ENCODE measurements at regions not wholly inside any gene's neighbourhood (a gene's known extent, or its start where the extent isn't known, plus 50 kb on each side); places are given as distances from the start of the nearest gene placed in this dataset.
"Not testable (repeated sequence)": the region's sequence is repeated elsewhere in the genome, so short reads cannot be mapped to it uniquely, and the experiment has no call there.

DNA sequence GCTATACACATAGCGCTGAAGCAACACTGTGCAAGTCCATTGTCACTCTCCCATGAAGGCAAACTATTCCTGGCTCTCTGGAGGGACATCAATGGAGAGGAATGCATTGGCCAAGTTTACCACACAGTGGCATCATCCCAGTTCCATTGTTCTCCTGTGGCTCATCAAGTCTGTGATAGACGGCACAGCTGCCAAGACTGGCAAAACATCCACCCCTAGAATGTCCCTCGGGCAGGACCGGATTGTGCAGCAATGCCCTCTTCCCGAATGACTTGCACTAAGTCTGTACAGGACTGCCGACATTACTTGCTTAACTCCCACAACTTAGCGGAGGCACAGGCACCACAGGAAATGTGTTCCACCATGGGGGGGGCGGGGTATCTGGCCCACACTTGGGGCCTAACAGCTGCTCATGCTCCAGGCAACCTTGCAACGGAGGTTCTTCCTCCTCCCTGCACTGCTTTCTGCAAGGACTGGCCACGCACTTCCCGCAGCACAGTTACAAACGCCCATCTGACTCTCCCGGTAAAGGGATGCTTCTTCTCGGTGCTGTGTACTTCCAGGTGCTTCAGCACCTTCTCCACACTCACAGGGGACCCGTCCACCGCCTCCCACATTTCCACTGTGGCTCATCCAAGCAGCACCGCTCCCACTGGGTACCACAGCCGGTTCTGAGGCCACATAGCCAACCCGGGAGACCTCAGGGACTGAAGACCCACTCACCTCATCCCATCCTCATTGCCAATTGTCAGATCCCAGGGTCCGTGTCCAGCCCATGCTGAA, 1309.6 kb upstream of the RAG2 start:
- Mint-ChIP-seq H3K4me1 (no peaks in the 10 kb centered on the region), H3K27ac (no peak overlapping the region), H3K36me3 (ENCODE audit: low read depth) (no peaks in the 10 kb centered on the region), H3K27me3 (no peaks in the 10 kb centered on the region), H3K9me3 (no peaks in the 10 kb centered on the region), H3K4me3 (no peak overlapping the region)
- intact Hi-C loops (cut with micrococcal nuclease), result no loop called here
- no peak for DNase-seq

- H3K4me3 Mint-ChIP-seq, result no peak overlapping the region
- intact Hi-C loops (cut with micrococcal nuclease), result no loop called here
- H3K36me3 Mint-ChIP-seq (ENCODE audit: low read depth), result no peaks in the 10 kb centered on the region
- H3K27ac Mint-ChIP-seq, result no peak overlapping the region
- H3K27me3 Mint-ChIP-seq, result no peaks in the 10 kb centered on the region
- no peaks in the 10 kb centered on the region for H3K9me3 Mint-ChIP-seq
- no peak for DNase-seq
- no peaks in the 10 kb centered on the region for H3K4me1 Mint-ChIP-seq
Measured at GRCh38 chr11:37905707-37906417, 1307.8 kb upstream of the RAG2 start.

DNA sequence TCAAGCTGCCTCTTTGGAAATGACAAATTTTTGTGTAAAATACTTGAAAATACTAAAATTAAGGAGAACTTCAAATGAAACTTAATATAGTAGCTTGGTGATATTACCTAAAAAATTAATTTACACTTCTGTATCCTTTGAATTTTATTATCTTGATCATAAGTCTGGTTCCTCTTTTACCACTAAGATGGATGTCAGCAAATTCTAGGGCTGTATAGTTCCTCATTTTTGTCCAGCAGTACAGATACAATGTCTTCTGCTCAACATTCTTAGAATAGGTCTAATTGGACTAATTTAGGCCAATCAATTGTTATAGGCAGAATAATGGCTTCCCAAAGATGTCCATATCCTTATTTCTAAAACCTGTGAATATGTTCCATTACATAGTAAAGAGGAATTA, 1298.0 kb upstream of the RAG2 start:
- Mint-ChIP-seq H3K36me3 (ENCODE audit: low read depth) (no peaks in the 10 kb centered on the region), H3K4me1 (no peaks in the 10 kb centered on the region), H3K4me3 (no peak overlapping the region), H3K27me3 (no peaks in the 10 kb centered on the region), H3K9me3 (peaks cover 3% of the 10 kb centered on the region), H3K27ac (no peak overlapping the region)
- intact Hi-C loops (cut with micrococcal nuclease), result no loop called here
- no peak for DNase-seq

DNA sequence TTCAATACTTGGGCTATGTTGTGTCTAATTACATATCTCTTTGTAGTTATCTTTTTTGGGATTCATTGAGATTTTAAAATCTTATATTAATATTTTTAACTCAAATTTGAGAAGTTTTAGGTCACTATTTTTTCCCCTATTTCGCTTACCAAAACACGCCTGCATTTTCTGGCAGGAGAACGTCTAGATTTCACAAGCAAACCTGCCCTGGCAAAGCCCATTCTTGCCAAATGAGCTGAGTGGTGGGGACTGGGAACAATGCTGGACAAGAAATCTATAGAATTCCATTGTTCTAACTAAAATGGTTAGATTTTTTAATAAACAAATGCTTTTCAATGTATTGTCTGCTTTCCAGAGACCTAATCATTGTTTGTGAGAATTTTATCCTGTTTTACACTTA, 1283.7 kb upstream of the RAG2 start:
- Mint-ChIP-seq H3K4me3 (no peak overlapping the region), H3K27ac (no peak overlapping the region)

GRCh38 chr11:37861671-37862070, 1263.6 kb upstream of the RAG2 start:
- intact Hi-C loops (cut with micrococcal nuclease), result no loop called here
- Mint-ChIP-seq H3K36me3 (ENCODE audit: low read depth) (no peaks in the 10 kb centered on the region), H3K9me3 (no peaks in the 10 kb centered on the region), H3K4me3 (no peak overlapping the region), H3K27me3 (no peaks in the 10 kb centered on the region), H3K27ac (no peak overlapping the region), H3K4me1 (no peaks in the 10 kb centered on the region)
- DNase-seq, result no peak

More for the DNA sequence above, 1283.7 kb upstream of the RAG2 start:
- intact Hi-C loops (cut with micrococcal nuclease), result no loop called here
- Mint-ChIP-seq H3K36me3 (ENCODE audit: low read depth) (no peaks in the 10 kb centered on the region), H3K27me3 (no peaks in the 10 kb centered on the region), H3K9me3 (no peaks in the 10 kb centered on the region), H3K4me1 (no peaks in the 10 kb centered on the region)
- no peak for DNase-seq

- H3K36me3 Mint-ChIP-seq (ENCODE audit: low read depth); H3K9me3 Mint-ChIP-seq; H3K27ac Mint-ChIP-seq; DNase-seq; intact Hi-C loops (cut with micrococcal nuclease); H3K4me3 Mint-ChIP-seq; H3K27me3 Mint-ChIP-seq; H3K4me1 Mint-ChIP-seq: not testable (repeated sequence)
Measured at GRCh38 chr11:37858806-37859537, 1260.9 kb upstream of the RAG2 start.

DNA sequence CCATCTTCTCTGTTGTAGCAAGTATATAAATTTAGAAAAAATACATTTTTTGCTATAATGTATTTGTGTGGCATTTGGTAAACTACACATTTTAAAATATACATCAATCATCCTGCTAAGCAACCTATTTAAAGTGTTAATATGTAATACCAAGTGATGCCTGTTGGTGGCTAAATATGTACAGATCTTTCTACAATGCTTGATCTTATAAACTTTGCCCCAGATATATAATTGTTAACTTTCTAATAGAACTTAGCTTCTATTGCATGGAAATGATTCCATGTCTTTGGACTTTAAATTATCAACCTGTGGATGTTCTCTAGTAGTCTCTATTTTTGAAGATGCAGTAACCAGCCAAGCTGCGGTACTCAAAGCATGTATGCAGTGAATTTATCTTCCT, 1260.4 kb upstream of the RAG2 start:
- Mint-ChIP-seq H3K4me1 (no peaks in the 10 kb centered on the region), H3K27ac (no peak overlapping the region), H3K36me3 (ENCODE audit: low read depth) (no peaks in the 10 kb centered on the region), H3K9me3 (no peaks in the 10 kb centered on the region), H3K27me3 (no peaks in the 10 kb centered on the region), H3K4me3 (no peak overlapping the region)
- intact Hi-C loops (cut with micrococcal nuclease), result no loop called here
- DNase-seq, result no peak

DNA sequence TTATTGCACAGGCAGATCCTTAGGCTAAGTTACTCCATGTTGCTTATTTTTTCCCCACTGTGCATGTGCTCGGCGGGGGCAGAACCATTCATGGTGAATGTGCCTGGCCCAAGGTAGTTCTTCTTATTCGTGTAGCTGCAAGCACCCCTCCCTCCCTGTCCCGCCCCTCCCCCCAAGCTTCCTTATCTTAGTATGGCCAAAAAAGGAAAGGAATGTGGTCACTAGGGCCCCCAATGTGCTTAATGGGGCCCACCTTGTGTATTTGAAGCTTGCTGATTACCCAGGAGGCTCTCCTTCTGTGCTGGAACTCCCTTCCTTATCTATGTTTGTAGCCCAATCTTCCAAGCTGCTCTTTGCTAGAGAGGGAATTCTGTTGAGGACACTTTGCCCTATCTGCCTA, 1259.7 kb upstream of the RAG2 start:
- no peaks in the 10 kb centered on the region for H3K9me3 Mint-ChIP-seq
- H3K27me3 Mint-ChIP-seq, result no peaks in the 10 kb centered on the region
- H3K4me1 Mint-ChIP-seq, result no peaks in the 10 kb centered on the region
- intact Hi-C loops (cut with micrococcal nuclease), result no loop called here
- H3K36me3 Mint-ChIP-seq (ENCODE audit: low read depth), result no peaks in the 10 kb centered on the region
- no peak for DNase-seq
- no peak overlapping the region for H3K27ac Mint-ChIP-seq
- H3K4me3 Mint-ChIP-seq, result no peak overlapping the region

DNA sequence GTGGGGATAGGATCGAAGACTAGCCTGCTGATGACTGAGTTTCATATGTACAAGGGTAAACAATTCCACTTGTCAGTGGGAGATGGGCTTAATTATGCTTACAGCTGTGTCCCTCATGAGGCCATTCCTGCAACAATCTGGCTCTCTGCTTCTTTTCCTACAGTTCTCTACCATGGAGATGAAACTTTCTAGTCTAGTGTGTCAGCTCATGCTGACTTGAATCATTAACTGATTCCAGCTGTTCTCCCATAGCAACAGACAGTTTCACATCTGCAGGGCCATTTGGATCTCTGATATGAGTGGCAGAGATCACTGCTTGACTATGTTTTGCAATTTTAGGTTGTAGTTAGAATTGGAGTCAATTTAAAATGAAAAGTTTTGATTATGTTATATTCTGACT, 1251.7 kb upstream of the RAG2 start:
- intact Hi-C loops (cut with micrococcal nuclease), result no loop called here

DNA sequence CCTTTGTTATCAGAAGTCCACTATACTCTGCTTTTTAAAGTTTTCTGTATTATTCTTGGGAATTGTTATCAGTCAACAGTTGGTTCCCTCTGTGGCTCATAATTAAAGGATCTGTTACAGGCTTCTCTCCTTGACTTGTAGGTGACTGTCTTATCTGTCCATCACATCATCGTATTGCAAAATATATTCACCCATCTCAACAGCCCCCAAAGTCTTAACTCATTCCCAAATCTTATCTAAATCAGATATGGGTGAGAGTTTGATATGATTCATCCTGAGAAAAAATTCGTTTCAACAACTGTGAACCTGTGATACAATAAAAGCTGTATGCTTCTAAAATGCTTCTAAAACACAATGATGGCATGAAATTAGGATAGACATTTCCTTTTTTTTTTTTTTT, 1245.6 kb upstream of the RAG2 start:
- H3K36me3 Mint-ChIP-seq (ENCODE audit: low read depth), result no peaks in the 10 kb centered on the region
- DNase-seq, result no peak
- no peaks in the 10 kb centered on the region for H3K4me1 Mint-ChIP-seq
- H3K27ac Mint-ChIP-seq, result no peak overlapping the region
- H3K27me3 Mint-ChIP-seq, result no peaks in the 10 kb centered on the region
- intact Hi-C loops (cut with micrococcal nuclease), result no loop called here
- H3K4me3 Mint-ChIP-seq, result no peak overlapping the region
- H3K9me3 Mint-ChIP-seq, result peaks cover 3% of the 10 kb centered on the region

More for the DNA sequence above, 1251.7 kb upstream of the RAG2 start:
- Mint-ChIP-seq H3K27me3 (no peaks in the 10 kb centered on the region), H3K27ac (no peak overlapping the region), H3K4me3 (no peak overlapping the region), H3K4me1 (no peaks in the 10 kb centered on the region), H3K36me3 (ENCODE audit: low read depth) (no peaks in the 10 kb centered on the region), H3K9me3 (no peaks in the 10 kb centered on the region)
- no peak for DNase-seq

DNA sequence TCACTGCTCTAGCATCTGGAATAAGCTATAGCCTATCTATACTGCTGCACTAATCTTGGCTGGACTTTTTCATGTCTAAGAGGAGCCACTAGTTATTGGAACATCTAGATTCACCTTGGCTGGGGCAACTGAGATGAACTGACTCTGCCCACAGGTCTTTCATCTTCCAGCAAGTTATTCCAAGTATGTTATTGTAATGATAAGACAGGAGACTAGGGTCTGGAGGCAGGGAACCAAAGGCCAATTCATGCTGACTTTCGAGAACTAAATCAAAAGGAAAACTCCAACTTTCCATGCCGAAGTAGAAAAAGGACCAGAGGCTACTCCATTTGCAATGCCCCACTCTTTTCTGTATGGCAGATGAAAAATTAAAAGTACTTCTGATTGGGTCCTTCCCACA, 1243.0 kb upstream of the RAG2 start:
- Mint-ChIP-seq H3K4me3 (no peak overlapping the region), H3K27me3 (no peaks in the 10 kb centered on the region), H3K36me3 (ENCODE audit: low read depth) (no peaks in the 10 kb centered on the region), H3K27ac (no peak overlapping the region), H3K9me3 (peaks cover 3% of the 10 kb centered on the region), H3K4me1 (no peaks in the 10 kb centered on the region)
- no peak for DNase-seq
- intact Hi-C loops (cut with micrococcal nuclease), result no loop called here

DNA sequence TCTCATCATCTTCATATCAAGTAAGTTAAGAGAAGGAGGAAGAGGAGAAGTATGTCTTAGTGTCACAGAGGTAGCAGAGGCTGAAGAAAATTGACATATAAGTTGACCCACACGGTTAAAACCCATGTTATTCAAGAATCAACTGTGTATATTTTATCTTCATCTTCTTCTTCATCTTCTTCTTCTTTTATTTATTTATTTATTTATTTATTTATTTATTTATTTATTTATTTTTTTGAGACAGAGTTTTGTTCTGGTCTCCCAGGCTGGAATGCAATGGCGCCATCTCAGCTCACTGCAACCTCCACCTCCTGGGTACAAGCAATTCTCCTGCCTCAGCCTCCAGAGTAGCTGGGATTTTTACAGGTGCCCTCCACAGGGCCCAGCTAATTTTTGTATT, 1242.3 kb upstream of the RAG2 start:
- H3K4me1 Mint-ChIP-seq; H3K4me3 Mint-ChIP-seq; H3K27ac Mint-ChIP-seq; intact Hi-C loops (cut with micrococcal nuclease); H3K9me3 Mint-ChIP-seq; H3K27me3 Mint-ChIP-seq; DNase-seq; H3K36me3 Mint-ChIP-seq (ENCODE audit: low read depth): not testable (repeated sequence)

GRCh38 chr11:37830529-37830928, 1232.5 kb upstream of the RAG2 start:
- H3K27me3 Mint-ChIP-seq, result no peaks in the 10 kb centered on the region
- no peak for DNase-seq
- intact Hi-C loops (cut with micrococcal nuclease), result no loop called here
- no peak overlapping the region for H3K4me3 Mint-ChIP-seq
- H3K4me1 Mint-ChIP-seq, result no peaks in the 10 kb centered on the region
- no peaks in the 10 kb centered on the region for H3K36me3 Mint-ChIP-seq (ENCODE audit: low read depth)
- no peaks in the 10 kb centered on the region for H3K9me3 Mint-ChIP-seq
- H3K27ac Mint-ChIP-seq, result no peak overlapping the region

GRCh38 chr11:37817727-37818270, 1219.8 kb upstream of the RAG2 start:
- Mint-ChIP-seq H3K27me3 (no peaks in the 10 kb centered on the region), H3K4me3 (no peak overlapping the region), H3K27ac (no peak overlapping the region), H3K36me3 (ENCODE audit: low read depth) (no peaks in the 10 kb centered on the region), H3K9me3 (no peaks in the 10 kb centered on the region), H3K4me1 (no peaks in the 10 kb centered on the region)
- intact Hi-C loops (cut with micrococcal nuclease), result no loop called here
- DNase-seq, result no peak
